GM18861 (cell line): ENCODE measurements at regions not wholly inside any gene's neighbourhood (a gene's known extent, or its start where the extent isn't known, plus 50 kb on each side); places are given as distances from the start of the nearest gene placed in this dataset.

Experiments used
- ATAC-seq: cut with Tn5 transposase; IDR thresholded peaks from one replicate; pipeline ENCODE4 v1.9.1; 2021; ENCODE audit not compliant: unreplicated experiment

- ATAC-seq, result no peak
Observed at GRCh38 chr7:16026253-16027020, 340.0 kb upstream of the MEOX2 start.

GRCh38 chr7:16025696-16026095 lies 339.2 kb upstream of the MEOX2 start:
- ATAC-seq, result no peak

- ATAC-seq, result no peak
Observed at GRCh38 chr7:16023503-16023902, 337.0 kb upstream of the MEOX2 start.

- no peak for ATAC-seq
Observed at GRCh38 chr7:16023046-16023445, 336.6 kb upstream of the MEOX2 start.

- no peak for ATAC-seq
Observed at GRCh38 chr7:16021851-16022250, 335.4 kb upstream of the MEOX2 start.

- no peak for ATAC-seq
Observed at GRCh38 chr7:16015981-16016380, 329.5 kb upstream of the MEOX2 start.

GRCh38 chr7:16014031-16014430 lies 327.5 kb upstream of the MEOX2 start:
- no peak for ATAC-seq

GRCh38 chr7:16007911-16008310 lies 321.4 kb upstream of the MEOX2 start:
- ATAC-seq, result no peak

- ATAC-seq, result no peak
Observed at GRCh38 chr7:16004702-16005101, 318.2 kb upstream of the MEOX2 start.

- ATAC-seq, result no peak
Observed at GRCh38 chr7:16001477-16001876, 315.0 kb upstream of the MEOX2 start.

- ATAC-seq, result no peak
Observed at GRCh38 chr7:15998617-15999016, 312.1 kb upstream of the MEOX2 start.

GRCh38 chr7:15995027-15995426 lies 308.5 kb upstream of the MEOX2 start:
- no peak for ATAC-seq

- ATAC-seq, result no peak
Observed at GRCh38 chr7:15989194-15989593, 302.7 kb upstream of the MEOX2 start.

GRCh38 chr7:15985587-15986384 lies 299.3 kb upstream of the MEOX2 start:
- ATAC-seq, result no peak

- no peak for ATAC-seq
Observed at GRCh38 chr7:15977663-15978062, 291.2 kb upstream of the MEOX2 start.

- no peak for ATAC-seq
Observed at GRCh38 chr7:15972862-15973275, 286.4 kb upstream of the MEOX2 start.

GRCh38 chr7:15967551-15967950 lies 281.1 kb upstream of the MEOX2 start:
- no peak for ATAC-seq

- ATAC-seq, result no peak
Observed at GRCh38 chr7:15967121-15967520, 280.6 kb upstream of the MEOX2 start.

- ATAC-seq, result no peak
Observed at GRCh38 chr7:15963206-15963605, 276.7 kb upstream of the MEOX2 start.

GRCh38 chr7:15954671-15955354 lies 268.3 kb upstream of the MEOX2 start:
- no peak for ATAC-seq

GRCh38 chr7:15950299-15950698 lies 263.8 kb upstream of the MEOX2 start:
- ATAC-seq, result no peak

GRCh38 chr7:15947754-15948153 lies 261.3 kb upstream of the MEOX2 start:
- no peak for ATAC-seq
